Lower lobe of right lung (tissue), 2 donors: ENCODE measurements at regions not wholly inside any gene's neighbourhood (a gene's known extent, or its start where the extent isn't known, plus 50 kb on each side); places are given as distances from the start of the nearest gene placed in this dataset.

Source experiments
- ATAC-seq, 2 donors: fragments of 200-7000 bp; cut with Tn5 transposase; one replicate each; pipeline ENCODE4 v1.9.1; 2020 to 2022; ENCODE audit warnings: mild to moderate bottlenecking in 2 of 2, moderate library complexity in 2 of 2
- DNase-seq: peaks from one replicate; pipeline ENCODE4 v3.0.0-alpha.2; 2020
- H3K27ac ChIP-seq: fragments of 200-600 bp; one replicate; pipeline ENCODE4 v1.8.0; 2022
- H3K27me3 ChIP-seq: fragments of 200-600 bp; one replicate; pipeline ENCODE4 v1.8.0; 2022; ENCODE audit warnings: low read depth
- H3K36me3 ChIP-seq: fragments of 200-600 bp; one replicate; pipeline ENCODE4 v1.8.0; 2022; ENCODE audit warnings: mild to moderate bottlenecking
- H3K4me1 ChIP-seq: fragments of 200-600 bp; one replicate; pipeline ENCODE4 v1.8.0; 2022
- H3K4me3 ChIP-seq: fragments of 200-600 bp; one replicate; pipeline ENCODE4 v1.8.0; 2022; ENCODE audit warnings: mild to moderate bottlenecking
- H3K9me3 ChIP-seq: fragments of 200-600 bp; one replicate; pipeline ENCODE4 v1.8.0; 2022
- CTCF ChIP-seq: fragments of 200-600 bp; IDR thresholded peaks from one replicate; pipeline ENCODE4 v1.8.0; 2022; ENCODE audit warnings: antibody characterized with exemption, mild to moderate bottlenecking
- intact Hi-C: fragments of 100-400 bp; cut with DNase I; formaldehyde crosslinking; loops from one replicate; pipeline ENCODE4 v1.11.0; 2022
- donor health status: DM: no; HTN: yes; CAD: no; lungs with severe emphysema.

DNA sequence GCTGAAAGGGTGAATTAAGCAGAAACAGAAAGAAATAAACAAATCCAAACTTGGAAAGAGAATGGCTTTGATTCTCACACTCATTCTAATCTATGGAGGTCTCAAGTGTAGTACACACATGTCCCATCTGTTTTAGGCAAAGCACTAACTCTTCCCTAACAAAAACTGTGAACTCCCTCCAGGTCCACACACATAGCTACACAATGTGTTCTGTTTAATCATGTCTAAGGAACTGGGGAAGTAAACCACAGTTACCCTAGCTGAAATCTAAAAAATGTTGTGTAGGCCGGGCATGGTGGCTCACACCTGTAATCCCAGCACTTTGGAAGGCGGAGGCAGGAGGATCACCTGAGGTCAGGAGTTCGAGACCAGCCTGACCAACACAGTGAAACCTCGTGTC is 118.7 kb upstream of the FST start:
- Histone ChIP-seq H3K4me3 (no peak overlapping the region), H3K36me3 (no peaks in the 10 kb centered on the region), H3K9me3 (no peaks in the 10 kb centered on the region), H3K27me3 (no peaks in the 10 kb centered on the region), H3K27ac (no peak overlapping the region), H3K4me1 (no peaks in the 10 kb centered on the region)
- TF ChIP-seq CTCF, result no peak
- intact Hi-C loops, result no loop called here
- ATAC-seq, result no peak
- DNase-seq, result no peak

DNA sequence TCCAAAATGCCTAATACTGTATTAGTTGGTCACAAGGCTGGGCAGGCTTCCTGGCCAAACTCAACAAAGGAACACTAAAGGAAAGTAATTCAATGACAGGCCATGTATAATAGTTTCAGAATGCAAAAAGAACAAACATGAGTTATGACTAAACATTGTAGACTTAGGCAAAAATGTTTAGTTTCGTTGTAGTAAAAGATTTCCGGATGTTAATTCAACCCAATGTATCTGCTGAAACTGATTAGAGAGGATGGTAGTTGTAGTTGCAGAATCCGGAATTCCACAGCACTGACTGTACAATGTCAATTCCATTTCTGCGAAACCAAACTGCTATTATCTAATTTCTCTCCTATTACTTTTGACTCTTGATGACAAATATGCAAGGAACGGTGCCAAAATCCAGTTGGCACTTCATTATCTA is 117.9 kb upstream of the FST start:
- ATAC-seq (peak in 1 of 2 donors; percentile 48), DNase-seq (no peak)
- no peak overlapping the region for H3K4me3 ChIP-seq
- TF ChIP-seq CTCF, result no peak
- no peaks in the 10 kb centered on the region for H3K27me3 ChIP-seq
- no peaks in the 10 kb centered on the region for H3K9me3 ChIP-seq
- intact Hi-C loops, result no loop called here
- H3K27ac ChIP-seq, result no peak overlapping the region
- H3K4me1 ChIP-seq, result no peaks in the 10 kb centered on the region
- no peaks in the 10 kb centered on the region for H3K36me3 ChIP-seq

DNA sequence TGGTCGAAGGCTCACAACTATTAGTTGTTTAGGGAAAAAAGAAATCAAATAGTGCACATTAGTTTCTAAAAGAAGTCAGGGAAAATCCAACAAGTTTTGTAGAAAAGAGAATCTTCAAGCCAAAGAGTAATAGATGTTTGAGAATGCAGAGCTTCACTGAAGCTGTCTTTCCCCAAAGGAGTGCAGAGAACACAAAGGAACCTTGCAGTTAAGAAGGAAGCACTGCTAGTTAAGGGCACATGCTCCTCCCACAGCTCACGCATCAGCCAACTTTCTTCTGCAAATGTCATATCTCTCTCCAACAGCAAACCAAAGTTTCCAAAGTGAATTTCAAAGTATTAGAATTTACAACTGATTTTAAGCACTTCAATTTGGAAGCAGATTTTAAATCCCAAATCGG is 116.4 kb upstream of the FST start:
- H3K4me1 ChIP-seq, result no peaks in the 10 kb centered on the region
- TF ChIP-seq CTCF, result no peak
- H3K27ac ChIP-seq, result no peak overlapping the region
- no peaks in the 10 kb centered on the region for H3K36me3 ChIP-seq
- H3K4me3 ChIP-seq, result no peak overlapping the region
- no peaks in the 10 kb centered on the region for H3K27me3 ChIP-seq
- DNase-seq (no peak), ATAC-seq (no peak)
- intact Hi-C loops, result no loop called here
- no peaks in the 10 kb centered on the region for H3K9me3 ChIP-seq

GRCh38 chr5:53366245-53366644 is 114.2 kb upstream of the FST start:
- TF ChIP-seq CTCF, result no peak
- Histone ChIP-seq H3K4me1 (no peaks in the 10 kb centered on the region), H3K27ac (no peak overlapping the region), H3K36me3 (no peaks in the 10 kb centered on the region), H3K9me3 (no peaks in the 10 kb centered on the region), H3K27me3 (no peaks in the 10 kb centered on the region), H3K4me3 (no peak overlapping the region)
- intact Hi-C loops, result no loop called here
- no peak for DNase-seq
- ATAC-seq, result no peak

DNA sequence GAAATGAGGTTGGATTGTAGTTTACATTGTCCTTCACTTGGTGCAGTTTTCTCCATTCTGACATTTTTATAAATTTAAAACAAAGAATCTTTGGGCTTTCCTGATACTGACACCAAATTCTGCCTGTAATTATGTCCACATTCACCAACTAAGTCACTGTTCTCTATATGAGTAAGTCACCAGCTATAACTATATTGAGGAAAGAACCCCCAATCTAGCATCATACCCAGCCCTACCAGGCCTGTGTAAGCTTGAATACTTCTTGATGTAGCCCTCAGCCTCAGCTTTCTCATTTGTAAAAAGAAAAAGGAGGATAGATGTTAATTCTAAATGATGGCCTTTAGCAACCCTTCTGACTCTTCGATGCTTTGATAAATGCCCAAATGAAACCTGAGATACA is 112.7 kb upstream of the FST start:
- Histone ChIP-seq H3K27ac (no peak overlapping the region), H3K4me1 (no peaks in the 10 kb centered on the region), H3K36me3 (no peaks in the 10 kb centered on the region), H3K27me3 (no peaks in the 10 kb centered on the region), H3K4me3 (no peak overlapping the region), H3K9me3 (no peaks in the 10 kb centered on the region)
- DNase-seq (no peak), ATAC-seq (no peak)
- TF ChIP-seq CTCF, result no peak
- intact Hi-C loops, result no loop called here

- Histone ChIP-seq H3K9me3 (no peaks in the 10 kb centered on the region), H3K4me3 (no peak overlapping the region), H3K4me1 (no peaks in the 10 kb centered on the region), H3K27me3 (no peaks in the 10 kb centered on the region), H3K27ac (no peak overlapping the region), H3K36me3 (no peaks in the 10 kb centered on the region)
- intact Hi-C loops, result no loop called here
- TF ChIP-seq CTCF, result no peak
- DNase-seq, result no peak
- ATAC-seq, result no peak
Measured at GRCh38 chr5:53368516-53368915, 111.9 kb upstream of the FST start.
